Epithelial cell of esophagus (primary cell): ENCODE measurements at regions not wholly inside any gene's neighbourhood (a gene's known extent, or its start where the extent isn't known, plus 50 kb on each side); places are given as distances from the start of the nearest gene placed in this dataset.

ENCODE experiments used
- DNase-seq: peaks from one replicate; pipeline ENCODE4 v3.0.0; 2010; ENCODE audit warnings: low read depth
- H3K4me3 ChIP-seq: 2 replicates; pipeline ENCODE4 v1.5.1; 2011; ENCODE audit warnings: mild to moderate bottlenecking, low read length, control low read depth
- TF ChIP-seq, protein P1 (sequence below): IDR thresholded peaks from 2 replicates; pipeline ENCODE4 v1.5.1; 2011; ENCODE audit warnings: low read depth, mild to moderate bottlenecking, low read length, control low read depth, inconsistent platforms; ENCODE audit not compliant: insufficient read depth; ENCODE audit errors: missing control alignments

DNA sequence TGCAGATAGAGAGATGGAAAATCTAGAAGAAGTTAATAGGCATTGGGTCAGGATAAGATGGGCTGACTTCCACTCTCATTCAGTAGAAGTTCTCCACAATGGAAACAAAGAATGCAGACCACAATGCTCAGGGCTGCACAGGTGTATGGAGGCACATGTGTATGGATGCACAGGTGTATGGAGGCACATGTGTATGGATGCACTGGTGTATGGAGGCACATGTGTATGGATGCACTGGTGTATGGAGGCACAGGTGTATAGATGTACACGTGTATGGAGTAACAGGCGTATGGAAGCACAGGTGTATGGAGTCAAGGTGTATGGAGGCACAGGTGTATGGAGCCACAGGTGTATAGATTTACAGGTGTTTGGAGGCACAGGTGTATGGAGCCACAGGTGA lies 285.7 kb upstream of the PPP2R2D start:
- no peak for DNase-seq
- TF ChIP-seq, protein P1, sequence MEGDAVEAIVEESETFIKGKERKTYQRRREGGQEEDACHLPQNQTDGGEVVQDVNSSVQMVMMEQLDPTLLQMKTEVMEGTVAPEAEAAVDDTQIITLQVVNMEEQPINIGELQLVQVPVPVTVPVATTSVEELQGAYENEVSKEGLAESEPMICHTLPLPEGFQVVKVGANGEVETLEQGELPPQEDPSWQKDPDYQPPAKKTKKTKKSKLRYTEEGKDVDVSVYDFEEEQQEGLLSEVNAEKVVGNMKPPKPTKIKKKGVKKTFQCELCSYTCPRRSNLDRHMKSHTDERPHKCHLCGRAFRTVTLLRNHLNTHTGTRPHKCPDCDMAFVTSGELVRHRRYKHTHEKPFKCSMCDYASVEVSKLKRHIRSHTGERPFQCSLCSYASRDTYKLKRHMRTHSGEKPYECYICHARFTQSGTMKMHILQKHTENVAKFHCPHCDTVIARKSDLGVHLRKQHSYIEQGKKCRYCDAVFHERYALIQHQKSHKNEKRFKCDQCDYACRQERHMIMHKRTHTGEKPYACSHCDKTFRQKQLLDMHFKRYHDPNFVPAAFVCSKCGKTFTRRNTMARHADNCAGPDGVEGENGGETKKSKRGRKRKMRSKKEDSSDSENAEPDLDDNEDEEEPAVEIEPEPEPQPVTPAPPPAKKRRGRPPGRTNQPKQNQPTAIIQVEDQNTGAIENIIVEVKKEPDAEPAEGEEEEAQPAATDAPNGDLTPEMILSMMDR: no peak
- no peak overlapping the region for H3K4me3 ChIP-seq

DNA sequence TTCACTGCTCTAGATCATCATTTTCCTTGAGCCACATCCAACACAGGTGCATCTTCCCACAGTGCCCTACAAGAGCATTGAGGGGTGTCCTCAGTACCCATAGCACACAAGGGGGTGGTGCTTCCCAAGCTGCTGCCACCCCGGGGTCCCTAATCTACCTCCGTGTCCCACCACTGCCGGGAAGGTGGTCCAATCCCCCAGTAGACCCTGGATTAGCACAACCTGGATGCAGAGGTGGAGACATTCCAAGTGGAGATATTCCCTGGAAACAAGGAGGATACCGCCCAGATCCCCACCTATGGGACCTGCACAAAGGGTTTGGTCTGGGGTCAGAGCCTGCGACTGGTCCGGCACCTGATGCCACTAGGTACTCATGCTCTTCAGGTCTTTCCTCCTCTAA lies 284.8 kb upstream of the PPP2R2D start:
- TF ChIP-seq, protein P1: no peak
- no peak overlapping the region for H3K4me3 ChIP-seq
- no peak for DNase-seq

DNA sequence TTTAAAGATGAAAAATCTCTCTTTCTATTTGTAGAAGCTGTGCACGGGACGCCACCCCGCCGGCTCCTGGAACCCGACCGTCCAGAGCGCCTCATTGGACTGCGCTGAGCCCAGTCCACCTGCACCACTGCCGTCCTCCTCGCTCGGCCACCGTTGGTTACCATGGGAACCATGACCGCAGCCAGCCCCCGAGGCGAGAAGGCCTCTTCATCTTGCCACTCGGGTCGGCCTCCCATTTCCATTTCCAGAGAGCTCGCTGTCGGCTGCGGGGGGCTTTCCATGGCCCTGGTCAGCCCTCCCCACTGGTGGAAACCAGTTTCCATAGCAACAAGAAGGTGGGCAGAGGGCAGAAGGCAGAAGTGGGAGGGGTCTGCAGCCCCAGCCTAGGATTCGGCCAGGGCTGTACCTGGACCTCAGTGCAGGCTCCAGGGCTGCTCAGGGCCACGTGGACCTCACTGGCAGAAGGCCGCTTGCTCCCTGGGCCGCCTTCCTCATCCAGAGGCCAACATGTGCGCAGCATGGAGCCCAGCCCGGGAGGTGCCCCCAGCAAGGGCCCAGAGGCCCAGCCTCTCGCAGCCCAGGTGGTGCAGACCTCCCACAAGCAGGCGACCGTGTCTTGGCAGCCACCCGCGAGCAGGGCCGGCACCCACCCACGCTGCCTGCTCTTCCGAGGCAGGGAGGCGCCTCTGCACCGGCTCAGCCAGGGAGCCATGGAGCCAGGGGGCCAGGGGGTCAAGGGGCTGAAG lies 283.5 kb upstream of the PPP2R2D start:
- no peak for DNase-seq
- TF ChIP-seq, protein P1: no peak
- no peak overlapping the region for H3K4me3 ChIP-seq

DNA sequence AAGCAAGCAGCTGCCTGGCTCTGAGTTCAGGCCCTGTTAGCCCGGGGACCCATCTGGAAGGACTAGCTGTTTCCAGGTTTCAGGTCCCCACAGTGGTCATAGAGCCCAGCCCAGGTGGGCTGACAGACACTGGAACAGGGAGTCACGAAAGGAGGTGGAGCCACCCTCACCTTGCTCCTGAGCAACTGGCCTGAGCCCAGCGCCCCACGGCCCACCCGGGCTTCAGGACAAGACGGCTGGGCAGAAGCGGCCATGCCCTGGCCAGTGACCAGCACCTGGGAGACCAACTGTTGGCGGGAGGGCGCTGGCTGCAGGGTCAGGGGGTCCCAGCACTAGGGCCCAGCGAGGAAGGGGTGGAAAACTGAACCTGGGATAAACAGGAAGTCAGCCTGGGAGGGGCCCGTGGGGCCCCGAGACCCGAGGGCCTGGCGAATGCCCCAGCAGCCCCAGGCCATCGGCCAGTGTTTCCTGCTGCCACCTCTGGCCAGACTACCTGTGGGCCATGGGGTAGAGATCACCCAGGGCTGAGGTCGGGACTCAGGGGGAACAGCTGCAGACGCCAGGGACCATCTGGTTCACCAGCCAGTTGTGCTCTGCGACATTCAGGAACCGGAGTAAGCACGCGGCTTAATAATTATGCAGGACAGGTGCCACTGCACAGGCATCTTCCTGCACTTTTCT lies 282.1 kb upstream of the PPP2R2D start:
- DNase-seq: no peak
- TF ChIP-seq, protein P1: no peak
- no peak overlapping the region for H3K4me3 ChIP-seq

DNA sequence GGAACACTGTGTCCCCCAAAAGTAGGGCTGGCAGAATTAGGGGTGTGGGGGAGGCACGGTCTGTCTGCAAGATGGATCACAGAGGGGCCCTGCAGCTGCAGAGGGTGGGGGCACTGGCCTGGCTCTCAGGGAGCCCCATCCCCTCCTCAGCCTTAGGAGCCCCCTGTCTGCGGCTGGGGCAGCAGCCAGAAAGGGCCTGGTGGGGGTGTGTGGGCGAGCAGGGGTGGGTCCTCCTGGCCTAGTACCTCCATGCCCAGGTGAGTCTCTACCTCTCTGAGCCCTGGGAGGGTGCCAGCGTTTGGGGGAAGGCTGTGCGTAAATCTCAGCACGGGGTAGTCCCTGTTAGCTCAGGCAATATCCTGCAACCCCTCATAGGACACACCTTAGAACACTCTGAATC lies 280.5 kb upstream of the PPP2R2D start:
- no peak overlapping the region for H3K4me3 ChIP-seq
- TF ChIP-seq, protein P1: no peak
- DNase-seq: no peak

DNA sequence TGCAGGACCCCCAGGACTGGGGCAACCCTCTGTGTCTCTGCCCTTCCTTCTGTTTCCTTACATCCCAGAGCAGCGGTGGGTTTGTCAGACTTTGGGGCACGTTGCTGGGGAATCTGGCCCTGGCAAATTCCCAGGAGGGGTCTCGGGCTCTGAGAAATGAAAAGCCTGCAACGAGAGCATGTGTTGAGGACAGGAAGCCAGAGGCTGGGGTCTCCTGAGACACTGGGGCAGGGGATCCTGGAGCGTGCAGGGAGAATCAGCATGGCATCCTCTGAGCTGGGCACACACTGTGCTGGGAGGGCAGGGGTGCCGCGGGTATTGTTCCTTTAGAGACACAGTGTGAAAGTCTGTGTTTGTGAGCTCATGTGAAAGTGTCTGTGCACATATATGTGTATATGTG lies 279.9 kb upstream of the PPP2R2D start:
- H3K4me3 ChIP-seq: no peak overlapping the region
- DNase-seq: no peak
- TF ChIP-seq, protein P1: no peak
